ENCODE measurements at regions not wholly inside any gene's neighbourhood (a gene's known extent, or its start where the extent isn't known, plus 50 kb on each side); places are given as distances from the start of the nearest gene placed in this dataset.

DNA sequence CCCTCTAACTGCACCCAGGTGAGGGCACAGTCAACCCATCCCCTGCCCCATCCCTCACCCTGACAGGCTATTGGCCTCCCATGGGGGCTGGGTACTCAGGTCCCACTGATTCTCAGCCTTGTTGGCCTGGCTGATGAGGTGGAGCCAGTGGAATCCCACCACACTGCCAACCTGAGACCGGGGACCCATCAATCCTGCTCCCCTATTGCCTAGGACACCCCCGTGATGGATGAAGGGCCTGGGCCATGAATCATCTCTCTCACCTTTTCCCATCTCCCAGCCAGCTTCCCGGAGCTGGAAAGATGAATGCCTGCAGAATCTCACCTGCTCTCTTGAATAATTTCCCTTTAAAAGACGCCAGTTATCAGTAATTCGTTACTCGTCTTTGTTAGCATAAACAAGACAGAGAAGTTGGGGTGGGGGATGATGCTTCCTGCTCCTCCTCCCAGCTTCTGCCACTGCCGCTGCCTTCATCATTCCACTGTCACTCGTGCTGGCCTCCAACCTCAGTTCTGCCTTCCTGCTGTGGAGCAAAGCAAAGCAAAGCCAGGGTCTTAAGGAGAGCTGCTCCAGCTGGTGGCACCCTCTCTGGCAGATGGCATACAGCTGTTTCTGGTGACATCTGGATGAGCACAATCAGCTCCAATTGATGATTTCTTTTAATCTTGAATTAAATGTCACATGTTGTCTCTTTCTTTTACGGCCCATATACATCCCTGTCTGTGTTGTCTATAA lies 204.0 kb upstream of the NECTIN1 start:
- Histone ChIP-seq H3K27ac (ENCODE audit: low read length) (no peak overlapping the region), H3K27me3 (ENCODE audit: control insufficient read depth, insufficient read depth, low read length) (no peaks in the 10 kb centered on the region), H3K4me1 (ENCODE audit: control insufficient read depth, insufficient read depth, low read length) (peaks cover 24% of the 10 kb centered on the region), H3K36me3 (ENCODE audit: control insufficient read depth, insufficient read depth, low read length) (no peaks in the 10 kb centered on the region), H3K9me3 (replicated peaks; ENCODE audit: control insufficient read depth, low read depth, low read length) (no peaks in the 10 kb centered on the region), H3K4me3 (ENCODE audit: low read length) (no peak overlapping the region)
- DNase-seq, result peak; percentile 16
- WGBS (ENCODE audit: insufficient coverage), result 41% methylated on average over 5 of the region's 9 CpGs

DNA sequence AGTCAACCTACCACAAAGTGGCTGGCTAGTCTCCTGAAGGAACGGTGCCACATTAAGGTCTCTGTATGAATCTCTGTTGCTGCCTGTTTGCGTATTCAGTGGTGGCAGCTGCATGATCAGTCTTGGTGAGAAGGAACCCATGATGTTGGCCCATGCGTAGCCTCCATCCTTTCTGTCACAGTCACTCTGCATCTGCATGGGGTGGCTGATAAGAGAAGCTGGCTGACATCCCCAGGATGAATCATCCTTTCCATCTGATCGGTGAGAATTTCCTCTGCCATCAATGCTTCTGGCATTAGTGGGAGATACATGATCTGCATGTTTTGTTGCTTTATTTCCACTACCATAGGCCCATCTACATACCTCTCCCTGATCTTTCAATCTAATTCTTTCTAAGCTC lies 199.0 kb upstream of the NECTIN1 start:
- Histone ChIP-seq H3K9me3 (replicated peaks; ENCODE audit: control insufficient read depth, low read depth, low read length) (no peaks in the 10 kb centered on the region), H3K27ac (ENCODE audit: low read length) (no peak overlapping the region), H3K4me3 (ENCODE audit: low read length) (no peak overlapping the region), H3K27me3 (ENCODE audit: control insufficient read depth, insufficient read depth, low read length) (peaks cover 2% of the 10 kb centered on the region), H3K36me3 (ENCODE audit: control insufficient read depth, insufficient read depth, low read length) (no peaks in the 10 kb centered on the region), H3K4me1 (ENCODE audit: control insufficient read depth, insufficient read depth, low read length) (peaks cover 6% of the 10 kb centered on the region)
- no peak for DNase-seq
- WGBS (ENCODE audit: insufficient coverage), result 100% methylated on average over 2 of the region's 4 CpGs

DNA sequence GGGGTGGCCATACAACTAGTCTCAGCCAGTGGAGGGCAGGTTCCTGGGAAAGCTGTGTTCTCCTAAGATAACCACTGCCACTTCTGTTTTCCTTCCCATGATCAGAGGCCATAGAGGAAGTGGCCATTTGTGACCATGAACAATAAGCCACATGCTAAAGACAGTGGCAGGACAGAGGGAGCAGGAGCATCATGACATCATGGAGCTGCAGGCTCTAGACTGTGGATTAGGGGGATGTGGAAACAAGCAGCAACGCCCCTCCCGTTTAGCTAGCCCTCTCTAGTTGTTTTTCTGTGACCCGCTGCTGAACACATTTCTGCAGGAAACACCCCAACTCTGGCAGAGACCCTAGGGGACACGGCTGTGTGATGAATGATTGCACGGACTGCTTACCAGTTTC lies 195.0 kb upstream of the NECTIN1 start:
- no CpG with 5 or more reads among the region's 5 CpGs for WGBS (ENCODE audit: insufficient coverage)
- H3K27ac ChIP-seq (ENCODE audit: low read length), result no peak overlapping the region

DNA sequence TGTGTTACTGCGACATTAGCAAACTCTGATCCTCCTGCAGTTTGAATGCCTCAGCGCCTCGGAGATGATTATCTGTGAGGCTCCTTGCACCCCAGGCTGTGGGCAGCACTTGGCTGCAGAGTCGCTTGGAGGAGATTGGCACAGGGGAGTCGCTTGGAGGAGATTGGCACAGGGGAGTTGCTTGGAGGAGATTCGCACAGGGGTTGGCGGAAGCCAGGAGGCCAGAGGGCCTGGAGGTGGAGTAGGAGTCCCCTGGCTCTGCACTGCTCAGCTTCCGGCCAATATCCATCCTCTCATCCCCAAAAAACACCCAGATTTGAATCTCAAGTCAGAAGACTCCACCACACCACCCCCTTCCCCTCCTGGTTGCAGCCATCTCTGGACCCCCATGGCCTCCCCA lies 192.6 kb upstream of the NECTIN1 start:
- H3K27me3 ChIP-seq (ENCODE audit: control insufficient read depth, insufficient read depth, low read length), result peaks cover 25% of the 10 kb centered on the region
- H3K36me3 ChIP-seq (ENCODE audit: control insufficient read depth, insufficient read depth, low read length), result no peaks in the 10 kb centered on the region
- H3K4me3 ChIP-seq (ENCODE audit: low read length), result no peak overlapping the region
- no peaks in the 10 kb centered on the region for H3K4me1 ChIP-seq (ENCODE audit: control insufficient read depth, insufficient read depth, low read length)
- 74% methylated on average over 5 of the region's 8 CpGs for WGBS (ENCODE audit: insufficient coverage)
- DNase-seq, result no peak
- no peak overlapping the region for H3K27ac ChIP-seq (ENCODE audit: low read length)
- H3K9me3 ChIP-seq (replicated peaks; ENCODE audit: control insufficient read depth, low read depth, low read length), result no peaks in the 10 kb centered on the region

More for the DNA sequence above, 195.0 kb upstream of the NECTIN1 start:
- Histone ChIP-seq H3K9me3 (replicated peaks; ENCODE audit: control insufficient read depth, low read depth, low read length) (no peaks in the 10 kb centered on the region), H3K36me3 (ENCODE audit: control insufficient read depth, insufficient read depth, low read length) (no peaks in the 10 kb centered on the region), H3K27me3 (ENCODE audit: control insufficient read depth, insufficient read depth, low read length) (peaks cover 25% of the 10 kb centered on the region), H3K4me1 (ENCODE audit: control insufficient read depth, insufficient read depth, low read length) (no peaks in the 10 kb centered on the region), H3K4me3 (ENCODE audit: low read length) (no peak overlapping the region)
- DNase-seq, result no peak

DNA sequence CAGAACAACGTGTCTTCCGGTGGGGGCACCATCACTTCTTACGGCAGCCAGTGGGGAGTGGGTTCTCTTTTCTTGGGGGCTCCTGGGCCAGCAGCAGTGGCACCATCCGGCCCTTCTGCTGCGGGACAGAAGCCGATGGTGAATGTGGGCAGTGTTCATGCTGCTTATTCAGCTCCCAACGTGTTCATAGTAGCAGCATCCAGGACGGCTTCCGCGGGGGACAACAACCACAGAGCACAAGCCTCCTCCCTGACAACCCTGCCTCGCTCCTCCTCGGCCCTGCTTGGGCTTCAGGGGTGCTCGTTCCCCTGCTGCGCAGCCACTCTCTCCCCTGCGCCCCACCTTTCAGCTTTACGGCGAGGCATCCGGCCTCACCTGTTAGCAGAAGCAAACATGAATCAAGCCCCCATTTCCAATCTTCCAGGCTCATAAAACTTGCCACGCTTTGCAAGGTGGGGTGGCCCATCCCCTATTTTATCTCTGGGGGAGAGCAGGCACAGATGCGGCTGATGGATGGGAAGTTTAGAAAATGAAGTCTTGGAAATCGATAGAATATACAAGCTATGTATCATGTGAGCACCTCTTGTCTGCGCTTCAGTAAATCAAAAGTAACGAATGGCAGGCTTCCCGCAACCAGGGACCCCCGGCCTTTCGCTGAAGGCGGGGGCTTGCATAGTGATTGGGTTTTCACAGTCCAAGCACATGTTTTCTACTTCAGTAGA lies 191.8 kb upstream of the NECTIN1 start:
- Histone ChIP-seq H3K9me3 (replicated peaks; ENCODE audit: control insufficient read depth, low read depth, low read length) (no peaks in the 10 kb centered on the region), H3K27me3 (ENCODE audit: control insufficient read depth, insufficient read depth, low read length) (peaks cover 23% of the 10 kb centered on the region)

DNA sequence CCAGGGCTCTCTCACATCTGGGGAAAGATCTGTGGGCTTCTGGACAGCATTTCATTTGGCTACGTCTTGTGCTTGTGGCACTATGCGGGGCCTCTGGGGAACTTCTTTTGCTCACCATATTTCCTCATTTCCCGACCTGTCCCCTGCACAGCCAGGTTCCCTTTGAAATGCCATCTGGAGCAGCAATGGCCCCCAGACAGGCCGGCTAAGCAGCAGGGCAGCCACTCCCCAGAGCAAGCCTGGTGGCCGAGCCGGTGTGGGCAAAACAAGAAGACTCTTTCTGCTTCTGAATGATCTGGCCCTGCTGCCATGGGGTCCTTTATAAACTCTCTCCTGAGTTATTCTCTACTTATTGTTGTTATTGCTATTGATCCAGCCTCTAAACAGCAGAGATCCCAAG lies 190.7 kb upstream of the NECTIN1 start:
- no peaks in the 10 kb centered on the region for H3K9me3 ChIP-seq (replicated peaks; ENCODE audit: control insufficient read depth, low read depth, low read length)
- 22% methylated on average over 3 of the region's 6 CpGs for WGBS (ENCODE audit: insufficient coverage)
- no peak for DNase-seq
- H3K4me1 ChIP-seq (ENCODE audit: control insufficient read depth, insufficient read depth, low read length), result no peaks in the 10 kb centered on the region
- H3K36me3 ChIP-seq (ENCODE audit: control insufficient read depth, insufficient read depth, low read length), result no peaks in the 10 kb centered on the region
- H3K4me3 ChIP-seq (ENCODE audit: low read length), result no peak overlapping the region
- peaks cover 23% of the 10 kb centered on the region for H3K27me3 ChIP-seq (ENCODE audit: control insufficient read depth, insufficient read depth, low read length)
- H3K27ac ChIP-seq (ENCODE audit: low read length), result no peak overlapping the region

More for the DNA sequence above, 191.8 kb upstream of the NECTIN1 start:
- no peaks in the 10 kb centered on the region for H3K4me1 ChIP-seq (ENCODE audit: control insufficient read depth, insufficient read depth, low read length)
- 62% methylated on average over 18 of the region's 27 CpGs for WGBS (ENCODE audit: insufficient coverage)
- no peak overlapping the region for H3K4me3 ChIP-seq (ENCODE audit: low read length)
- DNase-seq, result no peak
- H3K36me3 ChIP-seq (ENCODE audit: control insufficient read depth, insufficient read depth, low read length), result no peaks in the 10 kb centered on the region
- no peak overlapping the region for H3K27ac ChIP-seq (ENCODE audit: low read length)

DNA sequence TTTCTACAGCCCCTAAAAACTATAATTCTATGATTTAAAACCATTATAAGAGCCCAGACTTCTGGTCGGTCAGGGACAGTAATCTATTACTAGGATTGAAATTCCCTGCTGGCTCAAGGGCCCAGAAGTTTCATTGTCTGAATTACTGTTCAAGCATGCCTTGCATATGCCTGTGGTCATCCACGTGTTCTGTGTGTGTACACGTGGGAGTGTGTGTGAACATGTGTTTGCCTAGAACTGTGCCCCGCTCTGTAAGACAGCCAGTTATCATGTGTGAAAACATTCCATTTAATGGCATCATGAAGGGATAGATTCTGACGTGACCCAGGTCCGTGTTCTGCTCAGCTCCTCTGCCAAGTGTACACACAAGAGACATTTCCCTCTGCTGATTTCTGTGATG lies 189.3 kb upstream of the NECTIN1 start:
- H3K36me3 ChIP-seq (ENCODE audit: control insufficient read depth, insufficient read depth, low read length), result no peaks in the 10 kb centered on the region
- H3K27me3 ChIP-seq (ENCODE audit: control insufficient read depth, insufficient read depth, low read length), result peaks cover 23% of the 10 kb centered on the region
- H3K4me3 ChIP-seq (ENCODE audit: low read length), result no peak overlapping the region
- 40% methylated on average over 2 of the region's 6 CpGs for whole genome bisulfite sequencing (ENCODE audit: insufficient coverage)
- no peak overlapping the region for H3K27ac ChIP-seq (ENCODE audit: low read length)
- no peaks in the 10 kb centered on the region for H3K4me1 ChIP-seq (ENCODE audit: control insufficient read depth, insufficient read depth, low read length)
- no peaks in the 10 kb centered on the region for H3K9me3 ChIP-seq (replicated peaks; ENCODE audit: control insufficient read depth, low read depth, low read length)
- DNase-seq, result no peak

DNA sequence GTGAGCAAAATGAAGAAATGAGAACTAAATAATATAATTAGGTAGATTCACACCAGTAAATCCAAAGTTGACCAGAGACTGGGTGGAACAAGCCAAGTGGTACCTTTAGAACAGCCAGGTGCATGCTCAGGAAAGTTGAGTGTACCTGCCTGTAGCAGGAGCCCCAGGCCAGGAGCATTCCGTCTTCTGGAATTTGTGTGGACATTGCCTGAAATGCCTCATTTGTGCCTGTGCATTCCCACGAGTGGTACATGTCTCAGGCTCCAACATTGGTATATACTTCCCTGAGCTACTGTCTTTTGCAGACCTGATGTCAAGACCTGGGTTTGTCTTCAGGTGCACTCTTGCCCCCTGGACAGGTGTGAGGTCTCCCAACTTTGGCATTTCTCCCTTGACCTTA lies 187.6 kb upstream of the NECTIN1 start:
- H3K4me1 ChIP-seq (ENCODE audit: control insufficient read depth, insufficient read depth, low read length), result no peaks in the 10 kb centered on the region
- H3K36me3 ChIP-seq (ENCODE audit: control insufficient read depth, insufficient read depth, low read length), result no peaks in the 10 kb centered on the region
- WGBS (ENCODE audit: insufficient coverage), result 69% methylated on average over 2 of the region's 2 CpGs
- no peak overlapping the region for H3K4me3 ChIP-seq (ENCODE audit: low read length)
- no peak overlapping the region for H3K27ac ChIP-seq (ENCODE audit: low read length)
- no peaks in the 10 kb centered on the region for H3K9me3 ChIP-seq (replicated peaks; ENCODE audit: control insufficient read depth, low read depth, low read length)
- DNase-seq, result no peak
- H3K27me3 ChIP-seq (ENCODE audit: control insufficient read depth, insufficient read depth, low read length), result peaks cover 18% of the 10 kb centered on the region

DNA sequence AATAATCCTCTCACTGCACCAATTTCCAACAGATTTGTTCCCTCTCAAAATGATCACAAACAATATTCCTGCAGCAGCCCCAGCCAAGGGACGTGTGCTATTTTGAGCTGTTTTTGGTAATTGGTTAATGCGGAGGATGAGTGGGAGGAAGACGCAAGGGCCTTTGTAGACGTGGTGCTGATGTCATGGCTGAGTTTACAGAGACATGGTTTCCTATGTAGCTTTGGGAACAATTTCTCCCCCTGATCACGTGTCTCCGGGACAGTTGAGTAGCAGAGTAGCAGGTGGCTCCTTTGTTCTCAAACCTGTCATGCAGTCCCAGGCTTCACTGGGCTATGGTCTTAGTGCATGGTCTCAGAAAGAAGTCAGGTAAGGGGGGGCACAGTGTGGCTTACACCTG lies 183.2 kb upstream of the NECTIN1 start:
- Histone ChIP-seq H3K4me1 (ENCODE audit: control insufficient read depth, insufficient read depth, low read length) (peaks cover 12% of the 10 kb centered on the region), H3K27me3 (ENCODE audit: control insufficient read depth, insufficient read depth, low read length) (peaks cover 9% of the 10 kb centered on the region), H3K4me3 (ENCODE audit: low read length) (no peak overlapping the region), H3K36me3 (ENCODE audit: control insufficient read depth, insufficient read depth, low read length) (no peaks in the 10 kb centered on the region), H3K9me3 (replicated peaks; ENCODE audit: control insufficient read depth, low read depth, low read length) (no peaks in the 10 kb centered on the region), H3K27ac (ENCODE audit: low read length) (no peak overlapping the region)
- WGBS (ENCODE audit: insufficient coverage), result 39% methylated on average over 5 of the region's 6 CpGs
- DNase-seq, result peak; percentile 54

DNA sequence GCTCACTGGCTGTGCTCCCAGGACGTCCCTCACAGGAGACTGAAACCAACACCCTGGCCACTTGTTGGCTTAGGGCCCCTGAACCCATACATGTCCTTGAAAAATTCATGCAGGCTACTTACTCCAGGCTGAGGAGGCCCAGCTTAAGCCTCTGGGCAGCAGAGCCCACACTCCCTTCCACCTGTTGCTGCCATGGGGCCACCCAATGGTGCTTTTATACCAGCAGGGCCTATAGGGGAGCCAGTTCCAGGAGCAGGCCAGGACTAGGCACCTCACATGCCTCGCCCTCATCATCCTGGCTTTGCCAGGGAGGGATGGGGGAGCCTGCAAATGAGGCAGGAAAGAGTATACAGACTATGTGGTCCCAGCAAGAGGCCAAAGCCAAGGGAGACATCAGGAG lies 181.7 kb upstream of the NECTIN1 start:
- Histone ChIP-seq H3K27me3 (ENCODE audit: control insufficient read depth, insufficient read depth, low read length) (peaks cover 11% of the 10 kb centered on the region), H3K4me1 (ENCODE audit: control insufficient read depth, insufficient read depth, low read length) (peaks cover 17% of the 10 kb centered on the region), H3K27ac (ENCODE audit: low read length) (no peak overlapping the region), H3K4me3 (ENCODE audit: low read length) (no peak overlapping the region), H3K9me3 (replicated peaks; ENCODE audit: control insufficient read depth, low read depth, low read length) (no peaks in the 10 kb centered on the region), H3K36me3 (ENCODE audit: control insufficient read depth, insufficient read depth, low read length) (no peaks in the 10 kb centered on the region)
- no peak for DNase-seq
- 82% methylated on average over 2 of the region's 2 CpGs for WGBS (ENCODE audit: insufficient coverage)

All from muscle of leg (tissue), 3 donors.